ENCODE measurements at regions not wholly inside any gene's neighbourhood (a gene's known extent, or its start where the extent isn't known, plus 50 kb on each side); places are given as distances from the start of the nearest gene placed in this dataset.

GRCh38 chr6:21459641-21460040, 133.9 kb upstream of the SOX4 start:
- DNase-seq (ENCODE audit: extremely low read depth, low read depth): no peak

DNA sequence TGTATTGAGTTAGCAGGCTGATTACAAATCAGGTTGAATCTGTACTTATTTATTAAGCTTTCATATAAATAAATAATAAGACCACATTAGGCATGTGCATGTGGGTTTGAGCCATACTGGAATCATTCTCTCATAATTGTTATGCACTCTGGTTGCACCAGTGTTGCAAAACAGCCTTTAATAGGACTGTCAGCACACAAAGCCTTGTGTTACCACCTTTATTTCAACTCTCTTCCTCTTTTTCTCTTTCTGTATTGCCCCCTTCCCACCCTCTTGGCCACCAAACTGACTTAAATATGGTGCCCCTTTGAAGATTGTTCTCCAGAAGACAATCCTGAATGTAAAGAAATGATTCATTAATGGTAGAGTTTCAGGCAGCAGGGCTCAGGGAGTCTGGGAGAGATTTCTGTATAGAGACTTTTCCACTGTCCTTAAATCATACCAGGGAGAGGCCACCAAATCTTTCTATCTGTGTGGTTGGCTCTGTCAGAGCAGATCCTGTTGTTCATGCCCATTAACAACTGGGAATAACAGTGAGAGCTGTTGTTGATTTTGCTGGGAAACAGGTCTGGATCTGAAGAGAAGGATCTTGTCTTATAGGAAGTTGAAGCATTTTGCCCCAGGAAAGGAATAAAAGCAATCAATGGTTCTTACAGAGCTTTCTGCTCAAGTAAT, 131.6 kb upstream of the SOX4 start:
- DNase-seq (ENCODE audit: extremely low read depth, low read depth): no peak

GRCh38 chr6:21462519-21462852, 131.1 kb upstream of the SOX4 start:
- no peak for DNase-seq (ENCODE audit: extremely low read depth, low read depth)

DNA sequence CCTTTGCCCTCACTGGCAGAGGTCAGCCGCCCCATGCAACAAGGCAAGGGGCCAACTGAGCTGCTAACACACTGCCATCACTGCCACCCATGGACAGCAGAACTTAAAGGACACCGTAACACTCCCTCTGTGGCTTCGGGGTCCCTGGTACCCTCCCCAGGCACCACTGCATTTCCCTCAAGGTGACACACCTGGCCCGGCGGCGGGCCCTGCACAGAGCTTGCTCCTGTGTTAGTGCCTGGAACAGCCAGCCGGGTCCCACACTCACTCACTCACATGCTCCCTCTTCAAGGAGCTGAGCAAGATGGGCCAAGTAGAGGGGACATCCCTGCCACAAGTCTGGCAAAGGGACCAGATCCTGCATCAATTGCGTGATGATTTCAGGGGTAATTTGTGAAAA, 126.5 kb upstream of the SOX4 start:
- no peak for DNase-seq (ENCODE audit: extremely low read depth, low read depth)

- no peak for DNase-seq (ENCODE audit: extremely low read depth, low read depth)
These were observed 125.1 kb upstream of the SOX4 start for GRCh38 chr6:21468461-21468860.

- DNase-seq (ENCODE audit: extremely low read depth, low read depth): no peak
These were observed 124.3 kb upstream of the SOX4 start for GRCh38 chr6:21469213-21469612.

- DNase-seq (ENCODE audit: extremely low read depth, low read depth): no peak
These were observed 117.4 kb upstream of the SOX4 start for GRCh38 chr6:21476112-21476511.

DNA sequence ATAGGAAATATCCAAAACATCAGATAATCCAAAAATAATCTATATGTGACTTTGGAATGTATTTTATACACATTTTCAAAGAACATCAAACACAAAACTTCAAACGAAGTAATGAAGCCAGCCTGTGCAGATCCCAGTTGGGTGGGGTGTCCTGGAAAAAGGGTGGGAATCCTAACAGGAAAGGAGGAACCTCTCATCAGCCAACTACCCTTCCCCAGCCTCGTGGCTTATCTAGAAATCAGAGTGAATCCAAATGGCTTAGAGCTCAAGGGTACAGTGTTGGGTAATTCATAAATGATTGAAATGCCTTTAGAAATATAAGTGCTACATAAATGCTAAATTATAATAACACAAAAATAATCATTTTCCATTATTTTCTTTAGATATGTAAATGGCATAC, 115.1 kb upstream of the SOX4 start:
- DNase-seq (ENCODE audit: extremely low read depth, low read depth): no peak

GRCh38 chr6:21478883-21479539, 114.5 kb upstream of the SOX4 start:
- DNase-seq (ENCODE audit: extremely low read depth, low read depth): no peak

DNA sequence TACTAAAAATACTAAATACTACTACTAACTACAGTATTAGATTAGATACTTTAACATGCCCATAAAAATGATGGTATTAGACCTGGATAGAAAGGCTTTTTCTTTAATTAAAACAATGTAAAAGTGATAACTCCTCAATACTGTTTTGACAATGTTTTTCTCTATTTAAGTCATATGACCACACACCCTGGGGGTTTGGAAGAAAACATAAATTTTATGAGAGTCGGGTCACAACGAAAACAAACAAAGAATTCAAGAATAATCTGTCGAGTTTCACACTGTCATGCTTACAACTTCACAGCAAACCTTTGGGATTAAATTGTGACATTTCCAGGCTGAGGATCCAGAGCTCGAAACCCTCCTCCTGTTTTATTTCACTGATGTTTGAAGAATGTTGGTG, 107.4 kb upstream of the SOX4 start:
- DNase-seq (ENCODE audit: extremely low read depth, low read depth): no peak

- no peak for DNase-seq (ENCODE audit: extremely low read depth, low read depth)
These were observed 103.7 kb upstream of the SOX4 start for GRCh38 chr6:21489826-21490225.

DNA sequence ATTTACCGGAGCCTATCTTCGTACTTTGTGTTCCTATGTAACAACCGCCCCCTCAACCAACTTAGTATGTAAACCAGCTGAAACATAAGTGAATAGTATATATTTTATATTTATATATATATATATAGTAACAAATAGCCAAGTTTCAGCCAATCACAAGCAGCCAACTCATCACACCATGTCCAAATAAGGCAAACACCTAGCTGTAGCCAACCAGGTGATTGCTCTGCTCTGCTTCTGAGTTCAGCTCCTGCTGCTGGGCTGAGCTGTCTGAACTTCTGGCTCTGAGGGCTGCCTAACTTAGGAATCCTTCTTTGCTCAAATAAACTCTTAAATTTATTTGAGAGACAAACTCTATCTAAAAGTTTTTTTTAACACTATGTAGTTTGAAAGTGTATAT, 101.6 kb upstream of the SOX4 start:
- no peak for DNase-seq (ENCODE audit: extremely low read depth, low read depth)

DNA sequence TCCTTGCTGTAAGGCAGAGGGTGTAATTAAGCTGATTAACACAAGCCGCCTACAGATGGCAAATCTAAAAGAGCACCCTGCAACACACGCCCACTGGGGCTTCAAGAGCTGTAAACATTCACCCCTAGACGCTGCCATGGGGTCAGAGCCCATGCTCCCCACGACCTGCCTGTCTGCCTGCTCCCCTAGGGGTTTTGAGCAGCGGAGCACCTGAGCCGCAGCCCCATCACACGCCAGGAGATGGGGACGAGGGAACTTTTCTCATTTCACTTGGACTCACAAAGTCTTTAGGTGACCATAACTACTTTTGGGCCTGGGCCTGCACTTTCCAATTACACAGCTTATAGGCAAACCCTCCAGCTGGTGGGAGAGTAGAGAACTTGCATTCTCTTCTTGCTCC, 99.0 kb upstream of the SOX4 start:
- DNase-seq (ENCODE audit: extremely low read depth, low read depth): no peak

DNA sequence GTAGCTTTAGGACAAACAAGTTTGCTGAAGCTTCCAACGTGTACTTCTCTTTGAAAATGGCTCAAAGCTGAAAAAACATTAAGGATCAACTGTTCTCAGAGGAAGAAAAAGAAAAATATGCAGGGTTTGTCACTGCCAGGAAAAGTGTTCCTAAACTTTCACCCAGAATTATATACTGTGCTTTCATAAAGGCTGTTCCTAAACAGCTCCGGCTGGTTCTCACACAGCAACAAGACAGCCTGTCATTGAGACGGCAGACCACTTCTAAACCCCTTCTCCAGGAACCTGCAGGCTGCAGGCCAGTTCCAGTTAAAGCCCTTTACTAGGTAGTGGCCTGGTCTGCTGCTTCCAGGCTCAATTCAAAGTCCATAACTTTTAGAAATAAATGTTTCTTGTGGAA, 97.4 kb upstream of the SOX4 start:
- DNase-seq (ENCODE audit: extremely low read depth, low read depth): no peak

- no peak for DNase-seq (ENCODE audit: extremely low read depth, low read depth)
These were observed 96.8 kb upstream of the SOX4 start for GRCh38 chr6:21496706-21497105.

DNA sequence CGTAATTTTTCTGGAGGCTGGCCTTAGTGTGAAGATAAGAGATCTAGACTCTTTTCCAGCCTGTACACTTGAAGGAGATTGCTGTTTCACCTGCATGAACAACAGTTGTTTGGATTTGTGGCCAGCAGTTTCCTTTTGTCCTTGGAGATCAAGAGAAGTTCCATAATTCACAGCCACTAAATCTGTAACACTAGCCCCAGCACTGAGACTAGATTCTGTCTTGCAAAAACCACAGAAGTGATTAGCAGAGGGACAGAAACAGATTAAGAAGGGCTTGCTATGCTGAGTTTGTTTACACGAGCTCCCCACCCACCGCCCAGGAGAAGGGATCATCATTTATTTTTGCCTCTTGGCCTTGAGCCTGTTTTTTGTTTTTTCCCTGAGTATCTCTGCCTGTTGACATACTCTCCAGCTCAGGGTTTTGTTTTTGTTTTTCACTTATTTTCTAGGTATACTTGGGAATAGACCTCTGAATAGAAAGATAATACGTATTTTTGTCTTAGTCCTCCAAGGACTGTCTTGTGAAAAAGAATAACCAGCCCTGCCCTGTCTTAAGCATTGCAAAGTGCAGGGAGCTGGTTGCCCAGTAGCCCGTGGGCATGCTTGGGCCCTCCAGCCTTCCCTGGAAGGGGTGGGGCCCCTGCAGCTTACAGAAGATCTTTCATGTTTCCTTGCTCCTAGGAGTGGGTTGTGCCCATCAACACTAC, 93.1 kb upstream of the SOX4 start:
- no peak for DNase-seq (ENCODE audit: extremely low read depth, low read depth)

DNA sequence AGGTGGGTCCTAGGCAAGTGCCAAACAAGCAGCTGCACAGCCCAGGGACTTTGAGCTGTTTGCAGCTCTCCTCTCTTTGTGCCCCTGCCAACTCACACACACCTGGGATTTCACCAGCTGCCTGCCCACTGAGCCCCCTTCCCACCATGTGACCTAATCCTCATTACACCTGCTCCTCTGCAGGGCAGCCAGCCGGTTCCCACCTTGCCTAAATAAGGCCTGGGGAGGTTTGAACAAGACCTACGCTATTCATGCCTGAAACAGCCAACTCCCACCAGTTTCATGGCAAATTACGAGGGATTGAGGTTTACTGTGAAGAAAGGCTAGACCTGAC, 92.6 kb upstream of the SOX4 start:
- DNase-seq (ENCODE audit: extremely low read depth, low read depth): no peak

DNA sequence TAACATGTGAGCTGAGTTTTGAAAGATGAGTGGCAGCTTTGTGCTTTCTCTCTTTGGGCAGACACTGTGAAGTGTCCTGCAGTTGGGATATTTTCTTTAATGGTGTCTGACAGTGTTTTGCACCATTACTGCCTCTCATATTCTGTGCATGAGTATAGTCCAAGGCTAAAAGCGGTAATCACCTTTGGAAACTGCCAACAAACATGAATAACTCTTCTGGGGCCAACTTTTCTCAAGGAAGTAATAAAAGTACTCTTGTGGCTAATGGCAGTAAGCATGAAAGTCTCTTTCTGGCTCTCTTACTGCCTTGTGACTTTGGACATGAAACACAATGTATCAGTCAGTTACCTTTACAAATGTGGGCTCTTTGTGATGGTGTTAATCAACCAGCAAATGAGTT, 91.7 kb upstream of the SOX4 start:
- no peak for DNase-seq (ENCODE audit: extremely low read depth, low read depth)

DNA sequence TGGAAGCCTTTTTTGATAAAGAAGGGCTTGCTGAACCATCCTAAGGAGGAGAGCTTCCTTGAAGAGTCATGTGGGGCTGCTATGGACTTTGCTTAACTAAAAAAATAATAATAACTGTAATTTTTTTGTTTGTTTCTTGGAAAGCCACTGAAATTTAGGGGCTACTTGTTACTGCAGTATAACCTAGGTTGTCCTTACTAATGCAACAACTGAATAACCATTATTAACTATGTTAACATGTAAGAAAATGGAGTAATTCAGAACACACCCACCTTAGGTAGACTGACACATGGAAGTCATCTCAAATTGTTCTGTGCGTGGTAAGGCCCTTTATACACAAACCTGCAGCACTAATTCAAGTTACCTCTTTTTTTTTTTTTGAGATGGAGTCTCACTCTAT, 90.9 kb upstream of the SOX4 start:
- DNase-seq (ENCODE audit: extremely low read depth, low read depth): no peak

GRCh38 chr6:21504790-21505189, 88.8 kb upstream of the SOX4 start:
- no peak for DNase-seq (ENCODE audit: extremely low read depth, low read depth)

GRCh38 chr6:21505574-21505990, 88.0 kb upstream of the SOX4 start:
- no peak for DNase-seq (ENCODE audit: extremely low read depth, low read depth)

- DNase-seq (ENCODE audit: extremely low read depth, low read depth): no peak
These were observed 87.4 kb upstream of the SOX4 start for GRCh38 chr6:21506126-21506525.
